ENCODE measurements at regions not wholly inside any gene's neighbourhood (a gene's known extent, or its start where the extent isn't known, plus 50 kb on each side); places are given as distances from the start of the nearest gene placed in this dataset.

DNA sequence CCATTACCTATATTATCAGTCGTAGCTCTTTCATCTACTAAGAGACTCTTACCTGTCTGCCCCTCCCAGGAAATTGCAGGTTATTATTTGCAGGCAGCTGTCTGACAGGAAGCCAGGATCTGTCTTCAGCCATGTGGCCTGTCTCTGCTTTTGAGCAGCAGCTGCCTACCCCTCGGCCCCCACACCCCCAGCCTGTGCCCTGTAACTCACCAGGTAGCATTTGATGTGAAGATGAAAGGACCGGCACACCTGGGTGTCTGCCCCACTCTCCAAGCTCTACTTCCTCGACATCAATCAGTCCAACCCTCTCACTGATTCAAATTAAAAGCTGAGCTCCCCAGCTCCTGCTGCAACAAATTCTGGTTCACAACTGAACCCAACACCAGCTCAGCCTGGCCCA is 197.2 kb upstream of the CTNNB1 start:
- H3K4me1 Mint-ChIP-seq, result peaks cover 12% of the 10 kb centered on the region
- Histone ChIP-seq H3F3A (ENCODE audit: low read depth) (peaks cover 6% of the 10 kb centered on the region), H3K4me1 (peaks cover 3% of the 10 kb centered on the region), H3K36me3 (no peaks in the 10 kb centered on the region), H3K4me2 (no peak overlapping the region), H3K9me3 (ENCODE audit: low read depth) (no peaks in the 10 kb centered on the region), H2AFZ (replicated peaks) (no peak overlapping the region), H4K20me1 (ENCODE audit: low read depth) (no peaks in the 10 kb centered on the region), H3K27ac (no peak overlapping the region), H3K79me2 (ENCODE audit: low read depth) (no peaks in the 10 kb centered on the region), H3K4me3 (no peak overlapping the region), H3K27me3 (no peaks in the 10 kb centered on the region), H3K9ac (no peak overlapping the region)
- no peaks in the 10 kb centered on the region for H3K36me3 Mint-ChIP-seq
- no peak overlapping the region for H3K4me3 Mint-ChIP-seq
- TF ChIP-seq EZH2phosphoT487 (IDR thresholded peaks at IDR 0.05) (no peak), EZH2 (IDR thresholded peaks at IDR 0.05) (no peak)
- TF ChIP-seq, protein P1, sequence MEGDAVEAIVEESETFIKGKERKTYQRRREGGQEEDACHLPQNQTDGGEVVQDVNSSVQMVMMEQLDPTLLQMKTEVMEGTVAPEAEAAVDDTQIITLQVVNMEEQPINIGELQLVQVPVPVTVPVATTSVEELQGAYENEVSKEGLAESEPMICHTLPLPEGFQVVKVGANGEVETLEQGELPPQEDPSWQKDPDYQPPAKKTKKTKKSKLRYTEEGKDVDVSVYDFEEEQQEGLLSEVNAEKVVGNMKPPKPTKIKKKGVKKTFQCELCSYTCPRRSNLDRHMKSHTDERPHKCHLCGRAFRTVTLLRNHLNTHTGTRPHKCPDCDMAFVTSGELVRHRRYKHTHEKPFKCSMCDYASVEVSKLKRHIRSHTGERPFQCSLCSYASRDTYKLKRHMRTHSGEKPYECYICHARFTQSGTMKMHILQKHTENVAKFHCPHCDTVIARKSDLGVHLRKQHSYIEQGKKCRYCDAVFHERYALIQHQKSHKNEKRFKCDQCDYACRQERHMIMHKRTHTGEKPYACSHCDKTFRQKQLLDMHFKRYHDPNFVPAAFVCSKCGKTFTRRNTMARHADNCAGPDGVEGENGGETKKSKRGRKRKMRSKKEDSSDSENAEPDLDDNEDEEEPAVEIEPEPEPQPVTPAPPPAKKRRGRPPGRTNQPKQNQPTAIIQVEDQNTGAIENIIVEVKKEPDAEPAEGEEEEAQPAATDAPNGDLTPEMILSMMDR (IDR thresholded peaks at IDR 0.05), result no peak
- no peaks in the 10 kb centered on the region for H3K27me3 Mint-ChIP-seq (ENCODE audit: insufficient read depth, low read depth)
- no peaks in the 10 kb centered on the region for H3K9me3 Mint-ChIP-seq
- H3K27ac Mint-ChIP-seq, result no peak overlapping the region
- DNase-seq (ENCODE audit: low spot score), result no peak

DNA sequence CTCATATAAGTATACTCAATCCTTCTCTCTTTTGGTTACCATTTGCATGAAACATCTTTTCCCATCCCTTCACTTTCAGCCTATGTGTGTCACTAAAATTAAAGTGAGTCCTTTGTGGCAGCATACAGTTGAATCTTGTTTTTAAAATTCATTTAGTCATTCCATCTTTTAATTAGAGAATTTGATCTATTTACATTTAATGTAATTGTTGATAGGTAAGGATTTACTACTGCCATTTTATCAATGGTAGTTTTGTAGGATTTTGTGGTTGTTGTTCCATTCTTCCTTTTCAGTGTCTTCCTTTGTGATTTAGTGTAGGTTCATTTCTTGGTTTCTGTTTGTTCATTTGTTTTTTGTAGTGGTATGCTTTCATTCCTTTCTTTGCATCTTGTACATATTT is 191.9 kb upstream of the CTNNB1 start:
- H3K4me2 ChIP-seq, result no peak overlapping the region
- peaks cover 2% of the 10 kb centered on the region for H3K36me3 Mint-ChIP-seq
- H4K20me1 ChIP-seq (ENCODE audit: low read depth), result no peaks in the 10 kb centered on the region
- no peaks in the 10 kb centered on the region for H3K9me3 ChIP-seq (ENCODE audit: low read depth)
- no peak overlapping the region for H3K4me3 ChIP-seq
- H3K4me3 Mint-ChIP-seq, result no peak overlapping the region
- H3K4me1 ChIP-seq, result no peaks in the 10 kb centered on the region
- H3K4me1 Mint-ChIP-seq, result no peaks in the 10 kb centered on the region
- DNase-seq (ENCODE audit: low spot score), result no peak
- H3K27ac ChIP-seq, result no peak overlapping the region
- no peak overlapping the region for H3K27ac Mint-ChIP-seq
- peaks cover 15% of the 10 kb centered on the region for H3K9me3 Mint-ChIP-seq
- H3K27me3 Mint-ChIP-seq (ENCODE audit: insufficient read depth, low read depth), result no peaks in the 10 kb centered on the region
- no peak overlapping the region for H2AFZ ChIP-seq (replicated peaks)
- H3F3A ChIP-seq (ENCODE audit: low read depth), result no peaks in the 10 kb centered on the region
- no peaks in the 10 kb centered on the region for H3K36me3 ChIP-seq
- H3K9ac ChIP-seq, result no peak overlapping the region
- H3K27me3 ChIP-seq, result no peaks in the 10 kb centered on the region
- no peak for TF ChIP-seq EZH2 (IDR thresholded peaks at IDR 0.05)
- TF ChIP-seq, protein P1 (IDR thresholded peaks at IDR 0.05), result no peak
- no peak for TF ChIP-seq EZH2phosphoT487 (IDR thresholded peaks at IDR 0.05)
- H3K79me2 ChIP-seq (ENCODE audit: low read depth), result no peaks in the 10 kb centered on the region

DNA sequence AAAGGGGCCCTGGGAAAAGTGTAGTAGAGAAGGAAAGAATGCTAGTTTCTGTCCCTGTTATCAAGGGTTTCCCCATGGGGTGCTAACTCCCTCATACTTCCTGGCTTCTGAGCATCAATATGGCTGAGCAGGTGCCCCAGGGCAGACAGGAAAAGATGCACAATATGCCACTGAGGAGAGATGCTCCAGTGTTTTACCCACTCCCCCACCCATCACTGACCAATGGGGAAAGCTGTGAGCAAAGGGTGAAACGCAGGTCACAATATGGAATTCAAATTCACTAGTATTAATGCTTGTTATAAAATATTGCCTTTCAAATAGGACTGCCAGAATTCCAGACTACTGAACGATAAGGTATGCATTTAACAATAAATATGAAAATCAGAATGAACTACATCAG is 187.5 kb upstream of the CTNNB1 start:
- Histone ChIP-seq H3K36me3 (no peaks in the 10 kb centered on the region), H3K27ac (no peak overlapping the region)
- peaks cover 2% of the 10 kb centered on the region for H3K36me3 Mint-ChIP-seq

More for the DNA sequence above, 187.5 kb upstream of the CTNNB1 start:
- Histone ChIP-seq H3K27me3 (no peaks in the 10 kb centered on the region), H4K20me1 (ENCODE audit: low read depth) (no peaks in the 10 kb centered on the region), H3F3A (ENCODE audit: low read depth) (no peaks in the 10 kb centered on the region), H3K4me3 (no peak overlapping the region), H3K79me2 (ENCODE audit: low read depth) (no peaks in the 10 kb centered on the region), H3K9me3 (ENCODE audit: low read depth) (no peaks in the 10 kb centered on the region), H3K9ac (no peak overlapping the region), H2AFZ (replicated peaks) (no peak overlapping the region), H3K4me1 (no peaks in the 10 kb centered on the region), H3K4me2 (no peak overlapping the region)
- no peak overlapping the region for H3K4me3 Mint-ChIP-seq
- H3K4me1 Mint-ChIP-seq, result no peaks in the 10 kb centered on the region
- no peak for DNase-seq (ENCODE audit: low spot score)
- peaks cover 15% of the 10 kb centered on the region for H3K9me3 Mint-ChIP-seq
- no peak overlapping the region for H3K27ac Mint-ChIP-seq
- H3K27me3 Mint-ChIP-seq (ENCODE audit: insufficient read depth, low read depth), result no peaks in the 10 kb centered on the region
- TF ChIP-seq, protein P1 (IDR thresholded peaks at IDR 0.05), result no peak
- TF ChIP-seq EZH2phosphoT487 (IDR thresholded peaks at IDR 0.05), result no peak
- TF ChIP-seq EZH2 (IDR thresholded peaks at IDR 0.05), result no peak

Measured in neural progenitor cell (in vitro differentiated cells).